Stimulated activated CD8-positive, alpha-beta memory T cell treated with anti-CD3 and anti-CD28 coated beads, Interleukin-4, amount 100 ng/mL, for 48 hours (primary cell): ENCODE measurements at regions not wholly inside any gene's neighbourhood (a gene's known extent, or its start where the extent isn't known, plus 50 kb on each side); places are given as distances from the start of the nearest gene placed in this dataset.
"Not testable (repeated sequence)": the region's sequence is repeated elsewhere in the genome, so short reads cannot be mapped to it uniquely, and the experiment has no call there.

Experiments
- DNase-seq: peaks from one replicate; pipeline ENCODE4 v3.0.0-alpha.2; 2020

DNA sequence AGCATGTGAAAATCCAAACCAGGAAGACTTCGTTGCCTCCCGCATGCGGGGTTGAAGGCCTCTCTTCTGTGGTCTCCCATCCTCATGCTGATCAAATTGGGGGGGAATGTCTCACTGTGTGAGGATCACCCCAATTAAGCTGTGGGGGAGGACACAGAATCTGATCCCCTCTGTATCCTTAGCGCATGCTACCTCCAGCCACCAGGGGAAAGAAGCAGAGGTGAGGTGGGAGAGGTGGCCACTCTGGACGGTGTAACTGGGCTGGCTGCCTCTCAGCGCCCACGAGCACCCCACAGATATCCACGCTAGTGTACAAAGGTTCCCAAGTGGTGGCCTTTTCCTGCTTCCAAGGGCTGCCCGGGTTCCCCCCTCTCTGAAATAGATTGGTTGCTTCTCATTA lies 177.6 kb upstream of the PLGLB1 start:
- not testable (repeated sequence) for DNase-seq

GRCh38 chr2:87204569-87205147 lies 183.0 kb upstream of the PLGLB1 start:
- not testable (repeated sequence) for DNase-seq

DNA sequence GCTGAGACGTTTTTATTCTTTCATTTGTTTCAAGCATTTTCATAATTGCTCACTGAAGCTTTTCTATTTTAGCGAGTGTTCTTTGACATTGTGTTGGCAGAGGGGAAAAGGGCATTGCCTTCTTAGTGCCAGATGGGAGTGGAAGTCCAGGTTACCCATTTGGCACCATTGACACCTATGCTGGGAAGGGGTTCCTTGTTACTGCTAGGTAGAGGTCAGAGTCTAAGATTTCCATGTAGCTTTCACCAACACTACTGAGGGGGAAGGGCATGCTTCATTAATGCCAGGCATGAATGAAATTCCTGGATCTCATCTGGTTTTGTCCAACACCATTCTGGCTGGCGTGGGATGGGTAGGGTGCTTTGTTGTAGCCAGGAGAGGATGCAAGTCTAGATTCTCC lies 191.3 kb upstream of the PLGLB1 start:
- not testable (repeated sequence) for DNase-seq

- DNase-seq: not testable (repeated sequence)
Measured at GRCh38 chr2:87217005-87217404, 195.4 kb upstream of the PLGLB1 start.

- DNase-seq: peak; percentile 86
Measured at GRCh38 chr2:87217741-87218410, 196.2 kb upstream of the PLGLB1 start.

DNA sequence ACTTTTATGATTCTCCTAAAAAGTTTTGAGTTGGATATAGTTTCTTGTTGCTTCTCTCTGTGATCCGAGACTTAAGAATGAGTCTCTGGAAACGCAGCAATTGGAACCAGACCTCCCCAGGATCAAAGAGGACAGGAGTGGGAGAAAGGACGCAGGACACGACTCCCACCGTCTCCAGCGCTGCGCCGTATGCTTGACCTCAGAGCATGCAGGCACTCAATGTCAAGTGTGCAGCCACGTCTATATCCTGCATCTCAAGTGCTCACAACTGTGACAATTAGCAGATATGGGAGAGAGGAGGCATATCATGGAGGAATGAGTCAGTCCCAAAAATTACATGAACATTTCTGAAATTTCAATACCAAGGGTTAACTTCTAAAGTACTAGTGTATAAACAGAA lies 199.0 kb upstream of the PLGLB1 start:
- DNase-seq: not testable (repeated sequence)

DNA sequence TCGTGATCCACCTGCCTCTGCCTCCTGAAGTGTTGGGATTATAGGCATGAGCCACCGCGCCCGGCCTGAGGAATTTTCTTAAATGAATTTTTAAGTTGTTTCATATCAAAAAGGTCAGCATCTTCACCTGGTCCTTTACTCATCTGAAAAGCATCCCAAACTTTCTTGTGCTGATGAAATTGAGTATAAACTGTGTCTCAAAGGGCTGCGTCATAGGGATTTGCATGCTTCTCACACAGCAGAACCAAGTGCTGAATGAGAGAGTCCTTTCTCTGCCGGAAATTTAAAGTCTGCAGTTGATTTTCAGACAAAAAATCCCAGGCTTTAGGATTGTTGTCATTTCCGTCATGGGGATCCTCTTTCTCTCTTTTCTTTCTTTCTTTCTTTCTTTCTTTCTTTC lies 200.5 kb upstream of the PLGLB1 start:
- not testable (repeated sequence) for DNase-seq

- not testable (repeated sequence) for DNase-seq
Measured at GRCh38 chr2:87223873-87224272, 202.2 kb upstream of the PLGLB1 start.

GRCh38 chr2:87229091-87229689 lies 207.5 kb upstream of the PLGLB1 start:
- not testable (repeated sequence) for DNase-seq

DNA sequence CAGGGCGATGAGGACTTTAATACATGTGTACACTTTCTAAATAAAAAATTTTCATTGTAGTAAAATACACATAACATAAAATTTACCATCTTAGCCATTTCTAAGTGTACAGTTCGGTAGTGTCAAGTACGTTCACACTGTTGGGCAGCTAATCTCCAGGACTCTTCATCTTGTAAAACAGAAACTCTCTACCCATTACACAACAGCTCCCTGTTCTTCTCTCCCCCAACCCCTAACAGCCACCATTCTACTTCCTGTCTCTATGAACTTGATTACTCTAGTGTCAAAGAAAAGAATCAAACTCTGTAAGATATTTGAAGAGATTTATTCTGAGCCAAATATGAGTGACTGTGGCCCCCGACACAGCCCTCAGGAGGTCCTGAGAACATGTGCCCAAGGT lies 208.3 kb upstream of the PLGLB1 start:
- DNase-seq: not testable (repeated sequence)

- not testable (repeated sequence) for DNase-seq
Measured at GRCh38 chr2:87235333-87235981, 213.8 kb upstream of the PLGLB1 start.

DNA sequence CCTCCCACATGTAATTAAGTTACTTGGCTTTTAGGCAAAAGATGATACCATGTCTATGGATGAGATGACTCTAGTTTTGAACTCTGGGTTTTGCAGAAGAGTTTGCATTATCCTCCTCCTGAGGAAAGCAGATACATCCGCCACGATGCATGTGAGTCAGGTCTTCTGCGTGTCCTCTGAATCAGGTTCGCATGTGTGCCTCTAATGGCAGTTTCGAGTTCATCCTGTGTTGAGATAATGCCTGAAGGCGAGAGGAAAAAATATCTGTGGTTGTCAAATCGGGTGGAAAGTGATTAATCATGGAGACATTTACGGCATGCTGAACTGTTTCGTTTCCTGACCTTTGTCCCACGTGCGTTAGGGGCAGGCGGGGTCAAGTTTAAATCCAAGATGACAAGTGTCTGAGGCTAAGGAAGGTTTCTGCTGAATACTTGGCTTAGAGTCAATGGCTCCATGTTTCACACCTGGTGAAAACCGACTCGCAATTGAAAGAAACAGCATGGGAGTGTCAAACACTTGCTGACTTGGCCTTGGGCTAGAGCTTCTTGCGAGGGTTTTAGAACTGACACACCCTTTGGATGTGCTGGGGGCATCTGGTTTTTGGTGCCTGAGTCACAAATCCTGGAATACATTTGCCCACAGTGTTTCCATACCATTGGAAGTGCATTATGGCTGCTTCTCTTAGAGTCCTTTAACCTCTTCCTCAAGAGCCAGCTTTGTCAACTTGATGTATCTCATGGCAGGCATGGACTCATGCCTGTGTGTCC lies 216.1 kb upstream of the PLGLB1 start:
- DNase-seq: peak; percentile 53

- not testable (repeated sequence) for DNase-seq
Measured at GRCh38 chr2:87239558-87240215, 218.0 kb upstream of the PLGLB1 start.

DNA sequence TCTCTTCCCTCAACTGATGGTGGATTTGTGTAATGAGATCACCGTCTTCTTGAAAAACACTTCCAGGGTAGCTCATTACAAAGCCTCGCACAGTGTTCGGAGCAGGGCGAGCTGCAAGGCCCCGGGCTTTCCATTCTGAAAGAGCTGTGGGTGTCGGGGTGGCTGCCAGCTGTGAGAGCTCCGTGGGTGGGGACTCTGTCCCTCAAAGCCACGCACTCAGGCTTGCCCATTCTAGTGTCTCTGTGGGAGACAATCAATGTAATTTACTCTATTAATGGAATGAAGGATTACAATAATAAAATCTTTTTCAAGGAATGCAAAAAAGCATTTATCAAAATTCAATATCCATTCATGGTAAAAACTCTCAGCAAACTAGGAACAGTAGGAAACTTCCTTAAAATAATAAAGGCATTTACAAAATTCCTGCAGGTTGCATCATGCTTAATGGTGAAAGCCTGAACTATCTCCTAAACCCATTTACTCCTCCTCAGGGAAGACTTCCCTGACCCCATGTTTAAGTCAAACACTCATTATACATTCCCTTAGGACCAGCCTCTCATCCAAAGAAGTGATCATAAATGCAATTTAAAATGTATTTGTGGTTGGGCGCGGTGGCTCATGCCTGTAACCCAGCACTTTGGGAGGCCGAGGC lies 224.5 kb upstream of the PLGLB1 start:
- DNase-seq: not testable (repeated sequence)

- not testable (repeated sequence) for DNase-seq
Measured at GRCh38 chr2:87252046-87252445, 230.4 kb upstream of the PLGLB1 start.

DNA sequence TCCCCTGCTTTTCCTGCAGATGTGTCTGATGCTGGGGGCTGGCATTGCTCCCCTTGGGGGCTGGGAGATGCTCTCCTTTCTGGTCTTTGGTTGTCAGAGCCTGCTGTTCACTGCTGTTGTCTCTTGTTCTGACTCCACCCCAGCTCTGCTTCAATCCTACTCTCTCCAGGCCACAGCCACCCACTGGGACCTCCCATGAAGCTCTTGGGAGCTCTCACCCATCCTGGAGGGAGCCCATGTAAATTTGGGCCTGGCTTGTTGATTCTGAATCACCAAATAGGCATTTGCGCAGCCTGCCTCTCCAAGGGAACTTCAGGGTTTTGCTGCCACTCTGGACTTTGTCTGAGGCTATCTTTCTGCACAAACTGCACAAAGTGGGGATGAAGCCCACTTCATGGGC lies 232.9 kb upstream of the PLGLB1 start:
- not testable (repeated sequence) for DNase-seq

DNA sequence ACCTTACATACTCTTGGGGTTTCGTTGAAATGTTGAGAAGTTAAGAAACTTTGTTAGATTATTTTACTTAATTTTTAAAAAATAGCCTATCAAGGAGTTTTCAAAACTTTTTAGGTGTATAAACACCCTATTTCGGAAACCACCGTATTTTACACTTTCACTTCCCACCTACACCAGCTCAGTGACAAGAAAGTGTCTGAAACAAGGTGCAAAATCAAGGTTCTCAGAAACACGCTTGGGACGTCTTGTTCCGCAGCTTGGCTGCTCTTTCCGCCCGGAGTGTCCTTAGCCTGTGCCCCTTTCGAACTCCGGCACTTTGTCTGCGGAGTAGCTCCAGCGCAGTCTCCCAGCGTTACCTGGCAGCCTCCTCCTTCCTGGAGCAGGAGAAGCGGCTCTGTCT lies 233.8 kb upstream of the PLGLB1 start:
- DNase-seq: not testable (repeated sequence)

DNA sequence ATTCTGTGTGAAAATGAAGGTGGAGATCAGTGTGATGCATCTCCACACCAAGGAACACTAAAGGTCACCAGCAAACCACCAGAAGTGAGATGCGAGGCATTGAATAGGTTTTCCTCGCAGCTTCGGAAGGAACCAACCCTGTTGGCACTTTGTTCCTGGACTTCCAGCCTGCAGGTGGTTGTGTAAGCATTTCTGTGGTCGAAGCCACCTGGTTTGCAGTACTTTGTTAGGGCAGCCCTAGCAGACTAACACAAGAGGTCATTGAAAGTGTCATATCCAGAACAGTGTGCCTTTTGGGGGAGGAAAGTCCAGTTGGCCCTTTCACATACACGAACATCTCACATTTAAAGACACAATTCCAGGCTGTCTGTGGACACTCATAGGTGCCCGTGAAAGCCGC lies 237.2 kb upstream of the PLGLB1 start:
- not testable (repeated sequence) for DNase-seq

- DNase-seq: not testable (repeated sequence)
Measured at GRCh38 chr2:87262184-87262702, 240.6 kb upstream of the PLGLB1 start.

DNA sequence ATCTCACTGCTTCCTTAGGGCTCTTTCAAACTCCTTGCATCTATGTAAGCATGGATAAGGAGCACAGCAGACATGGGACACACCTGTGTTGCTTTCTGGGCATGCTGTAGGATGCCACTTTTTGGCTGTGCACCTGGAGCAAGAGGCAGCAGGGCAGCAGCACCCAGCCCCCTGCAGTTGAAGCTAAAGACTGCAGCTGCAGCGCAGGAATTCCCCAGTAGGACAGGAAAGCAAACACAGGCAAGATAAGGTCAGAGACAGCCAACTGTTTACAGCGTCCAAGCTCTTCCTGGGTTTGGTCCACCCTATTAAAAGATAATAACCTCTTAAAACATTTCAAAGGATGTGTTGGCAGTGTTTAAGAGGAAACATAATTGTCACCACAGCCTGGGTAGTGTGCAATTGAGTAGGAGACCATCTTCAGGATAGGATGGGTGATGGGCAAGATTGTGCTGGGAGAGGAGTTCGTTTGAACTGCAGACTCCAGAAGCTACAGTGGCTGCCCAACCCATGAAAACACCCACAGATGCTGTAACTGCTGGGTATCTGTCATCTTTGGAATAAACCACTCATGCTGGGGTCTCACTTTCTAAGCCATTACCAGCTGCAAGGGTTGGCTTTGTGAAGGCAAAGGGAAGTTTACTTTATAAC lies 242.3 kb upstream of the PLGLB1 start:
- DNase-seq: not testable (repeated sequence)

DNA sequence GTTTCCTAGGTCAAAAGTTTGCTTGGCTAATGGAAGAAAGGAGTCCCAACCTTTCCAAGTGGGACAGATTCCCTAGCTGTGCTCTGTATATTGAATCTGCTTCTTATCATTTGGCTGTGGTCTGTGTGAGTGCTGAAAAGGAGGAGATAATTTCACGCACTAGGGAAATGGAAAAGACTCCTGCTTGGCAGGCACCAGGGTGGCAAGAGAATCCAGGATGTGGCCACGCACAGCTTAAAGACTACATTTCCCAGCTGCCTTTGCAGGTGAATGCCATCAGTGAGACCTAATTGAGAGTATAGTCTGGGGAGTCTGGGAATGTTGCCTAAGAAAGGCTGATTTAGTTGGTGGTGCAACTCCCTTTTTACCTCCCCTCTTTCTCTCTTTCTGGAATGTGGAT lies 253.5 kb upstream of the PLGLB1 start:
- not testable (repeated sequence) for DNase-seq
